ENCODE measurements at regions not wholly inside any gene's neighbourhood (a gene's known extent, or its start where the extent isn't known, plus 50 kb on each side); places are given as distances from the start of the nearest gene placed in this dataset.

DNA sequence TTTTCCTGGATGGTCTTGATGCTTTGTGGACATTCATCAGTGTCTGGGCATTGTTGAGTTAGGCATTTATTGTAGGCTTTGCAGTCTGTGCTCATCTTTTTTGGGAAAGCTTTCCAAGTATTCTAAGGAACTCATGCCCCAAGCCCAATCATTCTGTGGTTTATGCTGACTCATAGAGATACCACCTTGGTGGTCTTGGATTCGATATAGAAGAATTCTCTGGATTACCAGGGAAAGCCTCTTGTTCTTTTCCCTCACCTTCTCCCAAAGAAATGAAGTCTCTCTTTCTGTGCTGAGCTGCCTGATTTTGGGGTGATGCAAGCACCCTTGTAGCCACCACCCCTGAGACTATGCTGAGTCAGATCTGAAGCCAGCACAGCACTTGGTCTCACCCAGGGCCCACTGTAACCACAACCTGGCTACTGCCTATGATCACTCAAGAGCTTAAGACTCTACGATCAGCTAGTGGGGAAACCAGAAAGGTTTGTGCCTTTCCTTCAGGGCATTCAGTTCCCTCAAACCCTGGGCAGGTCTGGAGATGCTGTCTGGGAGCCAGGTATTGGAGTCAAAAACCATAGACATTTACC is 422.6 kb downstream of the NUF2 start:
- TF ChIP-seq, protein P1, sequence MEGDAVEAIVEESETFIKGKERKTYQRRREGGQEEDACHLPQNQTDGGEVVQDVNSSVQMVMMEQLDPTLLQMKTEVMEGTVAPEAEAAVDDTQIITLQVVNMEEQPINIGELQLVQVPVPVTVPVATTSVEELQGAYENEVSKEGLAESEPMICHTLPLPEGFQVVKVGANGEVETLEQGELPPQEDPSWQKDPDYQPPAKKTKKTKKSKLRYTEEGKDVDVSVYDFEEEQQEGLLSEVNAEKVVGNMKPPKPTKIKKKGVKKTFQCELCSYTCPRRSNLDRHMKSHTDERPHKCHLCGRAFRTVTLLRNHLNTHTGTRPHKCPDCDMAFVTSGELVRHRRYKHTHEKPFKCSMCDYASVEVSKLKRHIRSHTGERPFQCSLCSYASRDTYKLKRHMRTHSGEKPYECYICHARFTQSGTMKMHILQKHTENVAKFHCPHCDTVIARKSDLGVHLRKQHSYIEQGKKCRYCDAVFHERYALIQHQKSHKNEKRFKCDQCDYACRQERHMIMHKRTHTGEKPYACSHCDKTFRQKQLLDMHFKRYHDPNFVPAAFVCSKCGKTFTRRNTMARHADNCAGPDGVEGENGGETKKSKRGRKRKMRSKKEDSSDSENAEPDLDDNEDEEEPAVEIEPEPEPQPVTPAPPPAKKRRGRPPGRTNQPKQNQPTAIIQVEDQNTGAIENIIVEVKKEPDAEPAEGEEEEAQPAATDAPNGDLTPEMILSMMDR (conservative IDR thresholded peaks at IDR 0.05; ENCODE audit: low read length), result no peak
- no peak for TF ChIP-seq EZH2phosphoT487 (IDR thresholded peaks at IDR 0.05; ENCODE audit: borderline replicate concordance, low read depth, low read length)
